ENCODE measurements at regions not wholly inside any gene's neighbourhood (a gene's known extent, or its start where the extent isn't known, plus 50 kb on each side); places are given as distances from the start of the nearest gene placed in this dataset.

GRCh38 chr12:124144531-124145194, 150.2 kb upstream of the RFLNA start:
- H2AFZ ChIP-seq (ENCODE audit: low read depth, low read length), result no peak overlapping the region
- no peaks in the 10 kb centered on the region for H3K79me2 ChIP-seq (ENCODE audit: control insufficient read depth, insufficient read depth, low read length)
- H3K4me3 ChIP-seq, result no peak overlapping the region
- in situ Hi-C loops (cut with MboI), result no loop called here
- no peak overlapping the region for H3K27ac ChIP-seq (ENCODE audit: extremely low read depth, low read depth, low read length)
- DNase-seq (ENCODE audit: extremely low read depth in 1 of 4, low spot score in 3 of 4) (no peak), FAIRE-seq (no peak), ATAC-seq (no peak)
- peaks cover 11 to 41% of the 10 kb centered on the region in 2 experiments; a peak in 4 of 5 replicates for H3K27me3 ChIP-seq (ENCODE audit: control insufficient read depth in 2 of 2, insufficient read depth in 2 of 2, low read length in 2 of 2)
- H3K4me2 ChIP-seq (ENCODE audit: insufficient read depth, low read length), result no peak overlapping the region
- H3K4me1 ChIP-seq (replicated peaks in 1 of 2; ENCODE audit: control insufficient read depth in 2 of 2, insufficient read depth in 2 of 2, low read length in 2 of 2), result no peaks in the 10 kb centered on the region; a peak in 1 of 5 replicates
- ChIA-PET CTCF (ENCODE audit: low intra/inter-chr PET ratio) (no interaction called here), POLR2A (no interaction called here)
- H4K20me1 ChIP-seq (replicated peaks; ENCODE audit: control insufficient read depth, insufficient read depth, low read length), result no peaks in the 10 kb centered on the region
- H3K9me3 ChIP-seq (replicated peaks; ENCODE audit: control insufficient read depth, insufficient read depth, low read depth, low read length), result peaks cover 7% of the 10 kb centered on the region; the same call in 1 of the 2 replicates
- no TSS peak for BruUV-seq (replicated peaks)
- intact Hi-C loops (cut with micrococcal nuclease), result no loop called here
- WGBS (ENCODE audit: insufficient coverage, low coverage, missing lambda C conversion rate), result 1% methylated on average over 9 of the region's 9 CpGs
- TF ChIP-seq NR2C2 (CRISPR knock-in tag; IDR thresholded peaks at IDR 0.05) (no peak), NR2C2 (tag; IDR thresholded peaks at IDR 0.05) (no peak), MXI1 (IDR thresholded peaks at IDR 0.05; ENCODE audit: low read depth, low read length) (no peak), MBD2 (IDR thresholded peaks at IDR 0.05; ENCODE audit: borderline replicate concordance, low read depth) (no peak), GTF2A2 (tag; IDR thresholded peaks at IDR 0.05) (no peak), HEY1 (CRISPR knock-in tag; IDR thresholded peaks at IDR 0.05; ENCODE audit: borderline replicate concordance) (no peak), ZNF431 (CRISPR knock-in tag; IDR thresholded peaks at IDR 0.05) (no peak), PRMT5 (CRISPR knock-in tag; IDR thresholded peaks at IDR 0.05) (no peak), SRF (CRISPR knock-in tag; IDR thresholded peaks at IDR 0.05) (no peak), ZBTB12 (CRISPR knock-in tag; IDR thresholded peaks at IDR 0.05) (no peak), CBFB (CRISPR knock-in tag; IDR thresholded peaks at IDR 0.05) (no peak), TOE1 (IDR thresholded peaks at IDR 0.05; ENCODE audit: borderline replicate concordance) (no peak), TOE1 (CRISPR knock-in tag; IDR thresholded peaks at IDR 0.05; ENCODE audit: borderline replicate concordance, low read depth) (no peak), CHD1 (IDR thresholded peaks at IDR 0.05; ENCODE audit: low read length) (no peak), CBFA2T3 (IDR thresholded peaks at IDR 0.05) (no peak)
- TF ChIP-seq, protein P1, sequence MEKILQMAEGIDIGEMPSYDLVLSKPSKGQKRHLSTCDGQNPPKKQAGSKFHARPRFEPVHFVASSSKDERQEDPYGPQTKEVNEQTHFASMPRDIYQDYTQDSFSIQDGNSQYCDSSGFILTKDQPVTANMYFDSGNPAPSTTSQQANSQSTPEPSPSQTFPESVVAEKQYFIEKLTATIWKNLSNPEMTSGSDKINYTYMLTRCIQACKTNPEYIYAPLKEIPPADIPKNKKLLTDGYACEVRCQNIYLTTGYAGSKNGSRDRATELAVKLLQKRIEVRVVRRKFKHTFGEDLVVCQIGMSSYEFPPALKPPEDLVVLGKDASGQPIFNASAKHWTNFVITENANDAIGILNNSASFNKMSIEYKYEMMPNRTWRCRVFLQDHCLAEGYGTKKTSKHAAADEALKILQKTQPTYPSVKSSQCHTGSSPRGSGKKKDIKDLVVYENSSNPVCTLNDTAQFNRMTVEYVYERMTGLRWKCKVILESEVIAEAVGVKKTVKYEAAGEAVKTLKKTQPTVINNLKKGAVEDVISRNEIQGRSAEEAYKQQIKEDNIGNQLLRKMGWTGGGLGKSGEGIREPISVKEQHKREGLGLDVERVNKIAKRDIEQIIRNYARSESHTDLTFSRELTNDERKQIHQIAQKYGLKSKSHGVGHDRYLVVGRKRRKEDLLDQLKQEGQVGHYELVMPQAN (IDR thresholded peaks at IDR 0.05; ENCODE audit: borderline replicate concordance), result no peak
- TF ChIP-seq, protein P2, sequence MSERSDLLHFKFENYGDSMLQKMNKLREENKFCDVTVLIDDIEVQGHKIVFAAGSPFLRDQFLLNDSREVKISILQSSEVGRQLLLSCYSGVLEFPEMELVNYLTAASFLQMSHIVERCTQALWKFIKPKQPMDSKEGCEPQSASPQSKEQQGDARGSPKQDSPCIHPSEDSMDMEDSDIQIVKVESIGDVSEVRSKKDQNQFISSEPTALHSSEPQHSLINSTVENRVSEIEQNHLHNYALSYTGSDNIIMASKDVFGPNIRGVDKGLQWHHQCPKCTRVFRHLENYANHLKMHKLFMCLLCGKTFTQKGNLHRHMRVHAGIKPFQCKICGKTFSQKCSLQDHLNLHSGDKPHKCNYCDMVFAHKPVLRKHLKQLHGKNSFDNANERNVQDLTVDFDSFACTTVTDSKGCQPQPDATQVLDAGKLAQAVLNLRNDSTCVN (CRISPR knock-in tag; IDR thresholded peaks at IDR 0.05), result no peak
- TF ChIP-seq, protein P3, sequence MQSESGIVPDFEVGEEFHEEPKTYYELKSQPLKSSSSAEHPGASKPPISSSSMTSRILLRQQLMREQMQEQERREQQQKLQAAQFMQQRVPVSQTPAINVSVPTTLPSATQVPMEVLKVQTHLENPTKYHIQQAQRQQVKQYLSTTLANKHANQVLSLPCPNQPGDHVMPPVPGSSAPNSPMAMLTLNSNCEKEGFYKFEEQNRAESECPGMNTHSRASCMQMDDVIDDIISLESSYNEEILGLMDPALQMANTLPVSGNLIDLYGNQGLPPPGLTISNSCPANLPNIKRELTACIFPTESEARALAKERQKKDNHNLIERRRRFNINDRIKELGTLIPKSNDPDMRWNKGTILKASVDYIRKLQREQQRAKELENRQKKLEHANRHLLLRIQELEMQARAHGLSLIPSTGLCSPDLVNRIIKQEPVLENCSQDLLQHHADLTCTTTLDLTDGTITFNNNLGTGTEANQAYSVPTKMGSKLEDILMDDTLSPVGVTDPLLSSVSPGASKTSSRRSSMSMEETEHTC (IDR thresholded peaks at IDR 0.05), result no peak
- no peak overlapping the region for H3K9ac ChIP-seq (ENCODE audit: insufficient read depth in 1 of 2, low read depth in 2 of 2, low read length in 2 of 2)
- H3K9me1 ChIP-seq (ENCODE audit: control insufficient read depth, insufficient read depth, low read length), result no peaks in the 10 kb centered on the region
- no peaks in the 10 kb centered on the region for H3K36me3 ChIP-seq (ENCODE audit: control insufficient read depth, insufficient read depth, low read length)
